Ishikawa (cell line): ENCODE measurements at regions not wholly inside any gene's neighbourhood (a gene's known extent, or its start where the extent isn't known, plus 50 kb on each side); places are given as distances from the start of the nearest gene placed in this dataset.

ENCODE experiments used
- CEBPB ChIP-seq: IDR thresholded peaks from 2 replicates; pipeline ENCODE4 v1.6.1; 2012
- CREB1 ChIP-seq: IDR thresholded peaks from 2 replicates; pipeline ENCODE4 v1.6.1; 2012; ENCODE audit warnings: low read depth
- EGR1 ChIP-seq: IDR thresholded peaks from 2 replicates; pipeline ENCODE4 v1.6.1; 2012
- EP300 ChIP-seq: IDR thresholded peaks from 2 replicates; pipeline ENCODE4 v1.6.1; 2012; ENCODE audit warnings: borderline replicate concordance
- FOXM1 ChIP-seq: IDR thresholded peaks from 2 replicates; pipeline ENCODE4 v1.6.1; 2012; ENCODE audit warnings: low read depth, borderline replicate concordance
- NFIC ChIP-seq: IDR thresholded peaks from 2 replicates; pipeline ENCODE4 v1.6.1; 2012
- RAD21 ChIP-seq: IDR thresholded peaks from 2 replicates; pipeline ENCODE4 v1.6.1; 2012; ENCODE audit warnings: low read depth
- TAF1 ChIP-seq: IDR thresholded peaks from 2 replicates; pipeline ENCODE4 v1.6.1; 2012; ENCODE audit warnings: low read depth, mild to moderate bottlenecking
- TCF12 ChIP-seq: IDR thresholded peaks from 2 replicates; pipeline ENCODE4 v1.6.1; 2012; ENCODE audit warnings: low read depth
- TEAD4 ChIP-seq: IDR thresholded peaks from 2 replicates; pipeline ENCODE4 v1.6.1; 2012
- YY1 ChIP-seq: IDR thresholded peaks from 2 replicates; pipeline ENCODE4 v1.6.1; 2012; ENCODE audit warnings: low read depth
- ZBTB7A ChIP-seq: IDR thresholded peaks from 2 replicates; pipeline ENCODE4 v1.6.1; 2012; ENCODE audit warnings: low read depth
- TF ChIP-seq, protein P1 (sequence below): IDR thresholded peaks from 2 replicates; pipeline ENCODE4 v1.6.1; 2012
- TF ChIP-seq, protein P2 (sequence below): IDR thresholded peaks from 2 replicates; pipeline ENCODE4 v1.6.1; 2012; ENCODE audit warnings: low read depth, mild to moderate bottlenecking
- TF ChIP-seq, protein P3 (sequence below): IDR thresholded peaks from 2 replicates; pipeline ENCODE4 v1.6.1; 2012

DNA sequence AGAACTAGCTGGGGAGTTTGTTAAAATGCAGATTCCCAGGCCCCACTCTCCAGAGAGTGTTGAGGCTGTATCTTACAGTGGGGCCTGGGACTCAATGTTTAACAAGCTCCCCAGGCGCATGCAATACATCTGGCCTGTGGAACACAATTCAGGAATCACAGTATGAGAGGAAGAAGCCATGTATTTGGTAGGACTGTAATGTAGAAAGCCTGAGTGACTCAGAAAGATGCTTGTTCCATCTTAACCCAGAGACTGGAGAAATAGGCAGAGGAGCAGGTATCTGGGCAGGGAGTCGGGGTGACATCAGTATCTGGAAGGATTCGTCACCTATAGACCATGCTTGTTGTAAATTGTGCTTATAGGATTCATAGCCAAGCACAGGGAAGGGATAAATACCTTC is 90.5 kb downstream of the UNC5CL start:
- no peak for TF ChIP-seq EGR1
- no peak for TF ChIP-seq FOXM1
- TF ChIP-seq EP300, result no peak

DNA sequence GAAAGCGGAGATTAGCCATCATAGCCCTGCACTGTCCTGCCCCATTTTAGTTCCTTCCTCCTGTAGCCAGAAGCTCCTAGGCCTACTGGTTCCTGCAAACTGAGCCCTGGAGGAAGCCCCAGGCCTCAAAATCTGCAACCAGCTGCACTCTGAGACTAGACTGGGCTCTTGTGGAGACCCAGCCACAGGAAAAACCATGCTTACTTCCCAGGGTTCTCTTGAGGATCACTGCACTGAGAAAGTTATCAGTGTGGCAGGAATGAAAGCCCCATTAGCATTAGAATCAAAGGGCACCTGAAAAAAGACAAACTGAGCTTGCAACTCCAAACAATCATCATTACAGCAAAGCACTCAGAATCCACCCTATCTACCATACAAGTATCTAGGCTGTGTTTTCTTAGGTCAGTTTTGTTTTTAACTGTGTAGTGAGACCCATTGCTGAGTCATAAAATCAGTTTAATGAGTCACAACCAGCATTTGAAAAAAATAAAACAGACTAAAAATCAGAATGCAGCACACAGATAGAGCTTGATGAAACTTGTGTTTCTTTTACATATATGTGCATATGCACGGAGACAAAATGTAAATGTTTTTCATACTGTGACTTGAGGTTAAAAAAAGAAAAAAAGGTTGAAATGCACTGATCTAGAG is 91.0 kb downstream of the UNC5CL start:
- TF ChIP-seq EGR1, result no peak

DNA sequence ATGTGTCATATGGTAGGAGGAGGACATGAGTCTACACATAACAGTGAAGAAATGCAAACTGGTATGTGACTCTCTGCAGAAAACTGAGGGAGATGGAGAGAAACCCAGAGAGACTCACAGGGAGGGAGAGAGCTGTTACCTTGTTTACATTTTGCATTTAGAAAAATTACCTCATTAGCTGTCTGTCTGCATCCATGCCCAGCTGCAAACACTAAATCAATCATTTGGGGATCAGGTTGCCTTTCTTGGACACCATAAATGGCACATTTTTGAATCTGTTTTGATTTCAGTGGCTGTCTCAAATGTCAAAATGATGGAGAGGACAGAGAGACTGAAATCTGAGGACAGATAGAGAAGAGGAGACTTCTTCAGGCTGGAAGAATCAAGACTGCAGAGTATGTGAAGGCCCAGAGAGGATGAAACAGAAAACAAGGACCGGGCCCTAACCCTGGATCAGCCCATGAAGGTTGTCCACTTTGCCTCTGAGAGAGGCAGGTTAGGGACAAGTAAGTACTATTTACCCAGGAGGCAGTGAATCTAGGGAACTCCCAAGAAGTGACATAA is 92.2 kb downstream of the UNC5CL start:
- TF ChIP-seq, protein P1, sequence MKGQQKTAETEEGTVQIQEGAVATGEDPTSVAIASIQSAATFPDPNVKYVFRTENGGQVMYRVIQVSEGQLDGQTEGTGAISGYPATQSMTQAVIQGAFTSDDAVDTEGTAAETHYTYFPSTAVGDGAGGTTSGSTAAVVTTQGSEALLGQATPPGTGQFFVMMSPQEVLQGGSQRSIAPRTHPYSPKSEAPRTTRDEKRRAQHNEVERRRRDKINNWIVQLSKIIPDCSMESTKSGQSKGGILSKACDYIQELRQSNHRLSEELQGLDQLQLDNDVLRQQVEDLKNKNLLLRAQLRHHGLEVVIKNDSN, result no peak
- TF ChIP-seq, protein P2, sequence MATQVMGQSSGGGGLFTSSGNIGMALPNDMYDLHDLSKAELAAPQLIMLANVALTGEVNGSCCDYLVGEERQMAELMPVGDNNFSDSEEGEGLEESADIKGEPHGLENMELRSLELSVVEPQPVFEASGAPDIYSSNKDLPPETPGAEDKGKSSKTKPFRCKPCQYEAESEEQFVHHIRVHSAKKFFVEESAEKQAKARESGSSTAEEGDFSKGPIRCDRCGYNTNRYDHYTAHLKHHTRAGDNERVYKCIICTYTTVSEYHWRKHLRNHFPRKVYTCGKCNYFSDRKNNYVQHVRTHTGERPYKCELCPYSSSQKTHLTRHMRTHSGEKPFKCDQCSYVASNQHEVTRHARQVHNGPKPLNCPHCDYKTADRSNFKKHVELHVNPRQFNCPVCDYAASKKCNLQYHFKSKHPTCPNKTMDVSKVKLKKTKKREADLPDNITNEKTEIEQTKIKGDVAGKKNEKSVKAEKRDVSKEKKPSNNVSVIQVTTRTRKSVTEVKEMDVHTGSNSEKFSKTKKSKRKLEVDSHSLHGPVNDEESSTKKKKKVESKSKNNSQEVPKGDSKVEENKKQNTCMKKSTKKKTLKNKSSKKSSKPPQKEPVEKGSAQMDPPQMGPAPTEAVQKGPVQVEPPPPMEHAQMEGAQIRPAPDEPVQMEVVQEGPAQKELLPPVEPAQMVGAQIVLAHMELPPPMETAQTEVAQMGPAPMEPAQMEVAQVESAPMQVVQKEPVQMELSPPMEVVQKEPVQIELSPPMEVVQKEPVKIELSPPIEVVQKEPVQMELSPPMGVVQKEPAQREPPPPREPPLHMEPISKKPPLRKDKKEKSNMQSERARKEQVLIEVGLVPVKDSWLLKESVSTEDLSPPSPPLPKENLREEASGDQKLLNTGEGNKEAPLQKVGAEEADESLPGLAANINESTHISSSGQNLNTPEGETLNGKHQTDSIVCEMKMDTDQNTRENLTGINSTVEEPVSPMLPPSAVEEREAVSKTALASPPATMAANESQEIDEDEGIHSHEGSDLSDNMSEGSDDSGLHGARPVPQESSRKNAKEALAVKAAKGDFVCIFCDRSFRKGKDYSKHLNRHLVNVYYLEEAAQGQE, result no peak
- TF ChIP-seq RAD21, result no peak
- no peak for TF ChIP-seq ZBTB7A
- TF ChIP-seq CREB1, result no peak
- TF ChIP-seq EGR1, result no peak
- no peak for TF ChIP-seq TEAD4
- no peak for TF ChIP-seq CEBPB
- no peak for TF ChIP-seq FOXM1
- TF ChIP-seq TAF1, result no peak
- no peak for TF ChIP-seq TCF12
- TF ChIP-seq, protein P3, sequence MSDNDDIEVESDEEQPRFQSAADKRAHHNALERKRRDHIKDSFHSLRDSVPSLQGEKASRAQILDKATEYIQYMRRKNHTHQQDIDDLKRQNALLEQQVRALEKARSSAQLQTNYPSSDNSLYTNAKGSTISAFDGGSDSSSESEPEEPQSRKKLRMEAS, result no peak
- no peak for TF ChIP-seq EP300
- no peak for TF ChIP-seq NFIC
- no peak for TF ChIP-seq YY1

DNA sequence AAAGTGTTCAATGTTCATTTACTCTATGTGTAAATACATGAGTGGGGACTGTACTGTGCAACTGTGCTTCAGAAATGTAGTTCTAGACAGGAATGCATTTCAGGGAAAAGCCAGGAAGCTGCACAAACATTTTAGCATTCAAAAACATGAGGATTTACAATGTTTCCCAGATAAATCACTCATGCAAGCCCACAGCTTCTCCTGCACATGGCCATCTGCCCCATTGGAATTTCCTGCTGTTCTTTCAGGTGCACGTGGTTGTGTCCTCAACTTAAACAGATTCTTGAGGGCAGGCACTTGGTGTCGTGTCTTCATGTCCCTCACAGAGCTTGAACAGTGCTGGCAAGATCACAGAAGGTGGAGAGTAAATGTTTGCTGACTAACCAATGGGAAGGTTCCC is 101.5 kb downstream of the UNC5CL start:
- TF ChIP-seq, protein P2, result no peak
- TF ChIP-seq CEBPB, result no peak
- TF ChIP-seq TAF1, result no peak
- TF ChIP-seq, protein P3, result no peak
- TF ChIP-seq YY1, result no peak

DNA sequence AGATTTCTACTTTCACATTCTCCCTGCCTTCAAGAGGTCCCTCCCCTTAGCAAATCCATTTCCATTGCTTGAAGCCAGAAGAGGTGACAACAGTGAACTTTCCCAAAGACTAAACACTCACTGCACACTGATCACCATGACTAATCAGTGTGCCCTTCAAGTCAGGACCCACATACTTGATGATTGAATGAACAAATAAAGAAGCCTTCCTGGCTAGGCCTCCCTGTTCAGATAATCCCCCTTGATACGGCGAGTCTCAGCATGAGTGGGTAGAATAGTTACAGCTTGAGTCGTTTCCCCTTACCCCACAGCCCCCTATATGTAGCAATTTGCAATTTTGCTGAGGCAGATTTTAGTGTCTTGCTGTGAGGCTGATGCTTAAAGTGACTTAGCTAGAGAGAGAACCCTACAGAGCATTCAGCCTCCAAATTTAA is 102.2 kb downstream of the UNC5CL start:
- TF ChIP-seq TEAD4 (no peak), CEBPB (no peak)

DNA sequence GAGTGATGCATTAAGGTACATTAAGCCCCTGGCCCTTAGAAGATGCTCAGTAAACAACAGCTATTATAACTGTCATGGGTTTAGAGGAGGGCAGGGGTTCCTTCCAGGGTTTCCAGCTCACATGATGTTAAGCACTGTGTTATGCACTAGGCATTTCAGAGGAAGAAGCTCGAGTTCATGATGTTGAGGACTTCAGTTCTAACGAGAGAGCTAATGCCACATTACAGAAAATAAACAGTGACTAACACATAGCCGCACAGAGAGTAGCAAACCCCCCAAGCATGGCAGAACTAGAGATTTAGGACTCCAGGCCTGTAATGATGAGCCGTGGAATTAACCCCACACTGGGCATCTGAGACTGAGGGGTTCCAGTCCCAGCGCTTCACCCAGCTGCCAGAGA is 105.2 kb downstream of the UNC5CL start:
- TF ChIP-seq TAF1 (no peak), CEBPB (no peak), TEAD4 (no peak), FOXM1 (no peak), CREB1 (no peak), NFIC (no peak), EP300 (no peak), ZBTB7A (no peak), RAD21 (no peak), YY1 (no peak), EGR1 (no peak), TCF12 (no peak)
- TF ChIP-seq, protein P1, result no peak
- TF ChIP-seq, protein P3, result no peak
- TF ChIP-seq, protein P2, result no peak
